ENCODE measurements at regions not wholly inside any gene's neighbourhood (a gene's known extent, or its start where the extent isn't known, plus 50 kb on each side); places are given as distances from the start of the nearest gene placed in this dataset.
"Not testable (repeated sequence)": the region's sequence is repeated elsewhere in the genome, so short reads cannot be mapped to it uniquely, and the experiment has no call there.

GRCh38 chr14:26293909-26294308, 303.9 kb downstream of the NOVA1 start:
- DNase-seq, result no peak

- DNase-seq, result no peak
Observed at GRCh38 chr14:26289891-26290486, 307.8 kb downstream of the NOVA1 start.

- peak; percentile 5 for DNase-seq
Observed at GRCh38 chr14:26286913-26287205, 311.0 kb downstream of the NOVA1 start.

GRCh38 chr14:26286081-26286912, 311.5 kb downstream of the NOVA1 start:
- no peak for DNase-seq

- DNase-seq, result no peak
Observed at GRCh38 chr14:26282578-26282977, 315.3 kb downstream of the NOVA1 start.

GRCh38 chr14:26282011-26282410, 315.8 kb downstream of the NOVA1 start:
- not testable (repeated sequence) for DNase-seq

GRCh38 chr14:26281280-26281998, 316.4 kb downstream of the NOVA1 start:
- no peak for DNase-seq

GRCh38 chr14:26276757-26277156, 321.1 kb downstream of the NOVA1 start:
- no peak for DNase-seq

GRCh38 chr14:26265170-26265685, 332.6 kb downstream of the NOVA1 start:
- no peak for DNase-seq

GRCh38 chr14:26261368-26262122, 336.3 kb downstream of the NOVA1 start:
- no peak for DNase-seq

GRCh38 chr14:26255213-26255612, 342.6 kb downstream of the NOVA1 start:
- DNase-seq, result peak; percentile 37

- DNase-seq, result no peak
Observed at GRCh38 chr14:26252176-26252575, 345.7 kb downstream of the NOVA1 start.

- DNase-seq, result no peak
Observed at GRCh38 chr14:26233118-26233517, 364.7 kb downstream of the NOVA1 start.

GRCh38 chr14:26218861-26219260, 379.0 kb downstream of the NOVA1 start:
- DNase-seq, result peak; percentile 55

GRCh38 chr14:26217778-26218177, 380.1 kb downstream of the NOVA1 start:
- no peak for DNase-seq

GRCh38 chr14:26216786-26217185, 381.0 kb downstream of the NOVA1 start:
- DNase-seq, result peak; percentile 48

GRCh38 chr14:26213846-26214575, 383.8 kb downstream of the NOVA1 start:
- DNase-seq, result peak; percentile 94

GRCh38 chr14:26209699-26210098, 388.1 kb downstream of the NOVA1 start:
- DNase-seq, result no peak

- DNase-seq, result peak; percentile 40
Observed at GRCh38 chr14:26206640-26207039, 391.2 kb downstream of the NOVA1 start.

GRCh38 chr14:26204728-26205479, 392.9 kb downstream of the NOVA1 start:
- peak; percentile 81 for DNase-seq

GRCh38 chr14:26204366-26204727, 393.5 kb downstream of the NOVA1 start:
- peak; percentile 53 for DNase-seq

GRCh38 chr14:26200687-26201086, 397.1 kb downstream of the NOVA1 start:
- no peak for DNase-seq

Data from NCI-H446 treated with DMSO at 0.1 percent for 48 hours (cell line).